GM23338 (cell line): ENCODE measurements at regions not wholly inside any gene's neighbourhood (a gene's known extent, or its start where the extent isn't known, plus 50 kb on each side); places are given as distances from the start of the nearest gene placed in this dataset.

Source experiments
- ATAC-seq: fragments of 200-7000 bp; cut with Tn5 transposase; 3 replicates; pipeline ENCODE4 v1.9.1; 2020
- DNase-seq: peaks from one replicate; pipeline ENCODE4 v3.0.0-alpha.2; 2015; ENCODE audit warnings: low spot score
- H2AFZ ChIP-seq: fragments of 200-600 bp; sonication (generic); 2 replicates; pipeline ENCODE4 v1.8.0; 2016; ENCODE audit warnings: antibody characterized with exemption, mild to moderate bottlenecking, moderate library complexity
- H3F3A ChIP-seq: fragments of 200-600 bp; sonication (generic); replicated peaks from 2 replicates; pipeline ENCODE4 v1.8.0; 2017; ENCODE audit warnings: antibody characterized with exemption, mixed run types, low read depth
- H3K27ac ChIP-seq: fragments of 200-600 bp; sonication (generic); 2 replicates; pipeline ENCODE4 v1.6.1; 2016; ENCODE audit warnings: low read depth
- H3K27me3 ChIP-seq: fragments of 200-600 bp; sonication (generic); 2 replicates; pipeline ENCODE4 v1.8.0; 2016; ENCODE audit warnings: mild to moderate bottlenecking, mixed run types, moderate library complexity; ENCODE audit not compliant: insufficient read depth
- H3K36me3 ChIP-seq: fragments of 200-600 bp; sonication (generic); 2 replicates; pipeline ENCODE4 v1.8.0; 2016; ENCODE audit warnings: mild to moderate bottlenecking; ENCODE audit not compliant: insufficient read depth
- H3K4me1 ChIP-seq: fragments of 200-600 bp; sonication (generic); 2 replicates; pipeline ENCODE4 v1.8.0; 2016; ENCODE audit warnings: mild to moderate bottlenecking, moderate library complexity; ENCODE audit not compliant: insufficient read depth
- H3K4me2 ChIP-seq: fragments of 200-600 bp; sonication (generic); 2 replicates; pipeline ENCODE4 v1.7.1; 2017; ENCODE audit warnings: mixed run types
- H3K4me3 ChIP-seq: fragments of 200-600 bp; sonication (generic); 2 replicates; pipeline ENCODE4 v1.6.1; 2016; ENCODE audit warnings: mixed run types
- H3K79me2 ChIP-seq: fragments of 200-600 bp; sonication (generic); replicated peaks from 2 replicates; pipeline ENCODE4 v1.8.0; 2017; ENCODE audit warnings: mild to moderate bottlenecking; ENCODE audit not compliant: insufficient read depth
- H3K9me2 ChIP-seq: fragments of 200-600 bp; sonication (generic); 2 replicates; pipeline ENCODE4 v1.8.0; 2017; ENCODE audit not compliant: insufficient read depth
- H4K20me1 ChIP-seq: fragments of 200-600 bp; sonication (generic); replicated peaks from 2 replicates; pipeline ENCODE4 v1.8.0; 2017; ENCODE audit warnings: mild to moderate bottlenecking; ENCODE audit not compliant: insufficient read depth
- H3K27ac Mint-ChIP-seq: 2 replicates; pipeline ENCODE4 v1.8.0; 2020; ENCODE audit warnings: inconsistent platforms, mild to moderate bottlenecking, moderate library complexity, mixed read lengths
- H3K27me3 Mint-ChIP-seq: 3 replicates; pipeline ENCODE4 v1.8.0; 2022; ENCODE audit warnings: low read depth, mild to moderate bottlenecking, moderate library complexity, mixed read lengths, inconsistent platforms; ENCODE audit not compliant: insufficient read depth, poor library complexity
- H3K36me3 Mint-ChIP-seq: 3 replicates; pipeline ENCODE4 v1.8.0; 2021; ENCODE audit warnings: low read depth, mild to moderate bottlenecking, inconsistent platforms, moderate library complexity, mixed read lengths
- H3K4me1 Mint-ChIP-seq: 3 replicates; pipeline ENCODE4 v1.8.0; 2020; ENCODE audit warnings: mild to moderate bottlenecking, inconsistent platforms, mixed read lengths
- H3K4me3 Mint-ChIP-seq: 3 replicates; pipeline ENCODE4 v1.8.0; 2021; ENCODE audit warnings: moderate library complexity, mild to moderate bottlenecking, inconsistent platforms, mixed read lengths
- H3K9me3 Mint-ChIP-seq: 3 replicates; pipeline ENCODE4 v1.8.0; 2020; ENCODE audit warnings: moderate library complexity, mild to moderate bottlenecking, inconsistent platforms, mixed read lengths
- CREB1 ChIP-seq: fragments of 250-450 bp; sonication (Bioruptor Pico); IDR thresholded peaks from 2 replicates; pipeline ENCODE4 v1.5.0; 2020; ENCODE audit warnings: low read depth, mild to moderate bottlenecking, moderate library complexity
- CTCF ChIP-seq, 2 experiments: fragments of 200-600 bp in 1 of 2; sonication (generic) in 1 of 2; conservative IDR thresholded peaks; 2 replicates each; pipeline versions ENCODE4 v1.5.1 to v1.6.1; 2016 to 2017; ENCODE audit warnings: antibody characterized with exemption in 2 of 2, low read depth in 2 of 2, mild to moderate bottlenecking in 2 of 2, moderate library complexity in 1 of 2
- ETS1 ChIP-seq: IDR thresholded peaks from 2 replicates; pipeline ENCODE4 v1.6.1; 2016; ENCODE audit warnings: antibody characterized with exemption
- EZH2 ChIP-seq: fragments of 200-600 bp; sonication (generic); IDR thresholded peaks from one replicate; pipeline ENCODE4 v1.8.0; 2017; ENCODE audit warnings: antibody characterized with exemption, mild to moderate bottlenecking, low read depth; ENCODE audit not compliant: unreplicated experiment
- EZH2phosphoT487 ChIP-seq: fragments of 200-600 bp; sonication (generic); IDR thresholded peaks from one replicate; pipeline ENCODE4 v1.8.1; 2018; ENCODE audit warnings: antibody characterized with exemption; ENCODE audit not compliant: unreplicated experiment
- JUNB ChIP-seq: IDR thresholded peaks from one replicate; pipeline ENCODE4 v1.6.1; 2016; ENCODE audit warnings: antibody characterized with exemption; ENCODE audit not compliant: unreplicated experiment
- NANOG ChIP-seq: IDR thresholded peaks from 2 replicates; pipeline ENCODE4 v1.6.1; 2016; ENCODE audit warnings: antibody characterized with exemption, borderline replicate concordance
- POLR2AphosphoS5 ChIP-seq: IDR thresholded peaks from 2 replicates; pipeline ENCODE4 v1.6.1; 2016; ENCODE audit warnings: antibody characterized with exemption, low read depth
- REST ChIP-seq: IDR thresholded peaks from one replicate; pipeline ENCODE4 v1.6.1; 2018; ENCODE audit warnings: antibody characterized with exemption; ENCODE audit not compliant: unreplicated experiment
- ZNF114 ChIP-seq: fragments of 250-450 bp; sonication (Bioruptor Pico); IDR thresholded peaks from 2 replicates; pipeline ENCODE4 v1.5.0; 2020; ENCODE audit warnings: mild to moderate bottlenecking, moderate library complexity
- ZNF331 ChIP-seq: fragments of 250-450 bp; sonication (Bioruptor Pico); IDR thresholded peaks from 2 replicates; pipeline ENCODE4 v1.5.0; 2020; ENCODE audit warnings: low read depth, mild to moderate bottlenecking, moderate library complexity
- ZNF462 ChIP-seq: fragments of 250-450 bp; sonication (Bioruptor Pico); IDR thresholded peaks from 2 replicates; pipeline ENCODE4 v1.5.0; 2020; ENCODE audit warnings: mild to moderate bottlenecking, moderate library complexity

GRCh38 chr13:74023484-74023883 lies 110.7 kb downstream of the KLF12 start:
- H4K20me1 ChIP-seq = no peaks in the 10 kb centered on the region
- peaks cover 11% of the 10 kb centered on the region; the same call in 2 of the 3 replicates for H3K9me3 Mint-ChIP-seq
- peaks cover 23% of the 10 kb centered on the region for H3K36me3 Mint-ChIP-seq

More at GRCh38 chr13:74023484-74023883, 110.7 kb downstream of the KLF12 start:
- Mint-ChIP-seq H3K4me3 (no peak overlapping the region), H3K27ac (no peak overlapping the region), H3K27me3 (no peaks in the 10 kb centered on the region), H3K4me1 (peaks cover 41% of the 10 kb centered on the region)
- peaks cover 36% of the 10 kb centered on the region for H3K4me1 ChIP-seq
- no peaks in the 10 kb centered on the region for H3K9me2 ChIP-seq
- no peak overlapping the region for H3K27ac ChIP-seq
- no peak for TF ChIP-seq POLR2AphosphoS5
- no peak for TF ChIP-seq ETS1
- TF ChIP-seq ZNF462 (CRISPR knock-in tag) = no peak
- no peak for TF ChIP-seq REST
- no peak for TF ChIP-seq CTCF (conservative IDR thresholded peaks at IDR 0.05; ENCODE audit: low read depth in 2 of 2)
- TF ChIP-seq EZH2phosphoT487 = no peak
- no peak for TF ChIP-seq ZNF114 (CRISPR knock-in tag)
- TF ChIP-seq NANOG = no peak
- TF ChIP-seq CREB1 (CRISPR knock-in tag) = no peak
- no peak for TF ChIP-seq JUNB
- TF ChIP-seq ZNF331 (CRISPR knock-in tag) = no peak
- no peak for TF ChIP-seq EZH2
- H3F3A ChIP-seq = no peaks in the 10 kb centered on the region
- H3K36me3 ChIP-seq = no peaks in the 10 kb centered on the region
- ATAC-seq = no peak
- no peaks in the 10 kb centered on the region for H3K27me3 ChIP-seq
- H2AFZ ChIP-seq = no peak overlapping the region
- H3K4me2 ChIP-seq = no peak overlapping the region
- 0 out of 2 replicates have a peak, but pooled peaks cover 5% of the 10 kb centered on the region for H3K79me2 ChIP-seq
- H3K4me3 ChIP-seq = no peak overlapping the region
- DNase-seq = no peak
